Esophagus muscularis mucosa (tissue), 4 donors: ENCODE measurements at regions not wholly inside any gene's neighbourhood (a gene's known extent, or its start where the extent isn't known, plus 50 kb on each side); places are given as distances from the start of the nearest gene placed in this dataset.
"Not testable (repeated sequence)": the region's sequence is repeated elsewhere in the genome, so short reads cannot be mapped to it uniquely, and the experiment has no call there.

ENCODE experiments used
- DNase-seq: peaks from one replicate; pipeline ENCODE4 v3.0.0-alpha.2; 2017; ENCODE audit errors: extremely low spot score
- H3K27ac ChIP-seq, 4 donors: fragments of 200-600 bp; sonication (generic); replicated peaks in 1 of 4; 1 replicate in 3 of 4; 2 replicates in 1 of 4; pipeline ENCODE4 v1.5.1; 2016 to 2019; ENCODE audit warnings: mild to moderate bottlenecking in 1 of 4
- H3K27me3 ChIP-seq, 4 donors: fragments of 200-600 bp; sonication (generic); one replicate each; pipeline versions ENCODE4 v1.5.1 to v1.6.0; 2016 to 2019
- H3K36me3 ChIP-seq, 4 donors: fragments of 200-600 bp; sonication (generic); one replicate each; pipeline ENCODE4 v1.5.1; 2016 to 2019
- H3K4me1 ChIP-seq, 4 donors: fragments of 200-600 bp; sonication (generic); one replicate each; pipeline ENCODE4 v1.5.1; 2016 to 2019
- H3K4me3 ChIP-seq, 4 donors: fragments of 200-600 bp; sonication (generic); 1 replicate in 2 of 4; 2 replicates in 2 of 4; pipeline ENCODE4 v1.5.1; 2016 to 2019; ENCODE audit warnings: mild to moderate bottlenecking in 4 of 4, moderate library complexity in 1 of 4
- H3K9me3 ChIP-seq, 4 donors: fragments of 200-600 bp; sonication (generic); 1 replicate in 3 of 4; 2 replicates in 1 of 4; pipeline ENCODE4 v1.5.1; 2016 to 2019
- CTCF ChIP-seq, 3 experiments: fragments of 200-600 bp in 2 of 3; fragments of 450-650 bp in 1 of 3; sonication (generic) in 2 of 3; IDR thresholded peaks; one replicate each; pipeline ENCODE4 v1.5.1; 2017 to 2019; ENCODE audit warnings: antibody characterized with exemption in 3 of 3, mild to moderate bottlenecking in 2 of 3, moderate library complexity in 1 of 3
- EP300 ChIP-seq: sonication (generic); formaldehyde crosslinking; IDR thresholded peaks from one replicate; pipeline ENCODE4 v1.6.1; 2017; ENCODE audit warnings: antibody characterized with exemption
- POLR2A ChIP-seq: fragments of 450-650 bp; IDR thresholded peaks from one replicate; pipeline ENCODE4 v1.6.1; 2017; ENCODE audit warnings: antibody characterized with exemption, moderate library complexity, mild to moderate bottlenecking, low read depth
- POLR2AphosphoS5 ChIP-seq, 2 donors: sonication (generic); formaldehyde crosslinking; IDR thresholded peaks; one replicate each; pipeline ENCODE4 v1.6.1; 2017; ENCODE audit warnings: antibody characterized with exemption in 2 of 2
- WGBS: methylation state at CpG from one replicate; pipeline ENCODE4 v1.1.5; 2018; 5-methylcytosine and 5-hydroxymethylcytosine counted together
- intact Hi-C: fragments of 100-400 bp; cut with DNase I; formaldehyde crosslinking; loops from one replicate; pipeline ENCODE4 v1.15.1; 2023

- TF ChIP-seq EP300 (no peak), CTCF (IDR thresholded peaks at IDR 0.05) (no peak), POLR2A (no peak), POLR2AphosphoS5 (IDR thresholded peaks at IDR 0.05) (no peak)
- H3K27me3 ChIP-seq, result no peaks in the 10 kb centered on the region
- no peak for DNase-seq
- WGBS, result 43% methylated on average over 1 of the region's 1 CpG
- H3K27ac ChIP-seq, result no peak overlapping the region
- intact Hi-C loops, result no loop called here
- H3K4me1 ChIP-seq, result no peaks in the 10 kb centered on the region
- no peaks in the 10 kb centered on the region for H3K9me3 ChIP-seq
- H3K4me3 ChIP-seq, result no peak overlapping the region
- H3K36me3 ChIP-seq, result no peaks in the 10 kb centered on the region
Measured at GRCh38 chrX:65331371-65331770, 203.2 kb downstream of the LAS1L start.

GRCh38 chrX:65300104-65300809 lies 234.3 kb downstream of the LAS1L start:
- intact Hi-C loops, result no loop called here
- TF ChIP-seq CTCF (IDR thresholded peaks at IDR 0.05) (no peak), EP300 (no peak), POLR2AphosphoS5 (IDR thresholded peaks at IDR 0.05) (no peak), POLR2A (no peak)
- no peak overlapping the region for H3K27ac ChIP-seq
- 41% methylated on average over 6 of the region's 7 CpGs for WGBS
- no peak overlapping the region for H3K4me3 ChIP-seq
- H3K27me3 ChIP-seq, result no peaks in the 10 kb centered on the region
- no peaks in the 10 kb centered on the region for H3K36me3 ChIP-seq
- no peaks in the 10 kb centered on the region for H3K4me1 ChIP-seq
- DNase-seq, result no peak
- peaks cover 0 to 45% (median 15%) of the 10 kb centered on the region in 4 donors for H3K9me3 ChIP-seq

- H3K27ac ChIP-seq, intact Hi-C loops, H3K4me3 ChIP-seq, H3K4me1 ChIP-seq, H3K36me3 ChIP-seq, DNase-seq, H3K27me3 ChIP-seq: not testable (repeated sequence)
- H3K9me3 ChIP-seq, result peaks cover 0 to 27% (median 0%) of the 10 kb centered on the region in 4 donors
- WGBS, result 93% methylated on average over 8 of the region's 8 CpGs
Measured at GRCh38 chrX:65282905-65283304, 251.7 kb downstream of the LAS1L start.

GRCh38 chrX:65273152-65273551 lies 261.4 kb downstream of the LAS1L start:
- no peak overlapping the region for H3K4me3 ChIP-seq
- H3K36me3 ChIP-seq, result no peaks in the 10 kb centered on the region
- peaks cover 0 to 38% (median 4%) of the 10 kb centered on the region in 4 donors for H3K9me3 ChIP-seq
- no peaks in the 10 kb centered on the region for H3K27me3 ChIP-seq
- H3K4me1 ChIP-seq, result no peaks in the 10 kb centered on the region
- TF ChIP-seq POLR2AphosphoS5 (IDR thresholded peaks at IDR 0.05), result no peak
- TF ChIP-seq POLR2A, result no peak
- no peak for TF ChIP-seq EP300
- TF ChIP-seq CTCF (IDR thresholded peaks at IDR 0.05), result no peak
- no peak overlapping the region for H3K27ac ChIP-seq
- DNase-seq, result no peak
- intact Hi-C loops, result no loop called here

GRCh38 chrX:65266482-65266881 lies 268.1 kb downstream of the LAS1L start:
- no peaks in the 10 kb centered on the region for H3K4me1 ChIP-seq
- H3K4me3 ChIP-seq, result no peak overlapping the region
- intact Hi-C loops, result no loop called here
- H3K9me3 ChIP-seq, result peaks cover 0 to 9% (median 0%) of the 10 kb centered on the region in 4 donors
- 76% methylated on average over 2 of the region's 2 CpGs for WGBS
- no peaks in the 10 kb centered on the region for H3K27me3 ChIP-seq
- TF ChIP-seq EP300 (no peak), POLR2AphosphoS5 (IDR thresholded peaks at IDR 0.05) (no peak), POLR2A (no peak), CTCF (IDR thresholded peaks at IDR 0.05) (no peak)
- DNase-seq, result no peak
- H3K36me3 ChIP-seq, result no peaks in the 10 kb centered on the region
- H3K27ac ChIP-seq, result no peak overlapping the region
